ENCODE measurements at regions not wholly inside any gene's neighbourhood (a gene's known extent, or its start where the extent isn't known, plus 50 kb on each side); places are given as distances from the start of the nearest gene placed in this dataset.

DNA sequence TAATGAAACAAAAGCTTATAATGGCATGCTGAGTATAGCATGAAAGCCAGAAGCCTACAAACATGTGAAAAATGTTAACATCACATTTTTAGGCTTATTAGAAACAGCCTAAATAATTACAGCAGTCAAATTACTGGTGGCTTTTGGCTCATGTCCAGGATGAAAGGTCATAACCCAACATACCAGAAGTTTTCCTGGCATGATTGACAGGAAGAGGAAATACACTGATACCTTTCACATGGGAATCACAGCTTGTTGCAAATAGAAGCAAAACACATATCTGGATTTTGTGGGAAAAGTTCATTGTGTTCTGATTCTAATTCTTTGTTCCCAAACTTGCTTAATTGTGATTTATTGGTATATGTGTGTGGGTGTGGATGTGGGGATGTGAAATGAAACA, 393.5 kb upstream of the ARRDC4 start:
- TF ChIP-seq, protein P1, sequence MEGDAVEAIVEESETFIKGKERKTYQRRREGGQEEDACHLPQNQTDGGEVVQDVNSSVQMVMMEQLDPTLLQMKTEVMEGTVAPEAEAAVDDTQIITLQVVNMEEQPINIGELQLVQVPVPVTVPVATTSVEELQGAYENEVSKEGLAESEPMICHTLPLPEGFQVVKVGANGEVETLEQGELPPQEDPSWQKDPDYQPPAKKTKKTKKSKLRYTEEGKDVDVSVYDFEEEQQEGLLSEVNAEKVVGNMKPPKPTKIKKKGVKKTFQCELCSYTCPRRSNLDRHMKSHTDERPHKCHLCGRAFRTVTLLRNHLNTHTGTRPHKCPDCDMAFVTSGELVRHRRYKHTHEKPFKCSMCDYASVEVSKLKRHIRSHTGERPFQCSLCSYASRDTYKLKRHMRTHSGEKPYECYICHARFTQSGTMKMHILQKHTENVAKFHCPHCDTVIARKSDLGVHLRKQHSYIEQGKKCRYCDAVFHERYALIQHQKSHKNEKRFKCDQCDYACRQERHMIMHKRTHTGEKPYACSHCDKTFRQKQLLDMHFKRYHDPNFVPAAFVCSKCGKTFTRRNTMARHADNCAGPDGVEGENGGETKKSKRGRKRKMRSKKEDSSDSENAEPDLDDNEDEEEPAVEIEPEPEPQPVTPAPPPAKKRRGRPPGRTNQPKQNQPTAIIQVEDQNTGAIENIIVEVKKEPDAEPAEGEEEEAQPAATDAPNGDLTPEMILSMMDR (IDR thresholded peaks at IDR 0.05; ENCODE audit: low read depth, low read length), result no peak
- no peak for TF ChIP-seq EZH2phosphoT487 (IDR thresholded peaks at IDR 0.05; ENCODE audit: low read depth)

All from OCI-LY3 (cell line).